M059J (cell line): ENCODE measurements at regions not wholly inside any gene's neighbourhood (a gene's known extent, or its start where the extent isn't known, plus 50 kb on each side); places are given as distances from the start of the nearest gene placed in this dataset.

Source experiments
- DNase-seq: peaks from one replicate; pipeline ENCODE4 v3.0.0-alpha.2; 2012; ENCODE audit warnings: low read depth

- no peak for DNase-seq
Measured at GRCh38 chr7:124423863-124424262, 341.7 kb downstream of the GPR37 start.

GRCh38 chr7:124422081-124422480, 343.5 kb downstream of the GPR37 start:
- no peak for DNase-seq

GRCh38 chr7:124420367-124420766, 345.2 kb downstream of the GPR37 start:
- no peak for DNase-seq

- no peak for DNase-seq
Measured at GRCh38 chr7:124413029-124413428, 352.6 kb downstream of the GPR37 start.

GRCh38 chr7:124412531-124412930, 353.1 kb downstream of the GPR37 start:
- no peak for DNase-seq

GRCh38 chr7:124411796-124412195, 353.8 kb downstream of the GPR37 start:
- DNase-seq = no peak

GRCh38 chr7:124403587-124403986, 362.0 kb downstream of the GPR37 start:
- no peak for DNase-seq

- DNase-seq = no peak
Measured at GRCh38 chr7:124403112-124403511, 362.5 kb downstream of the GPR37 start.

GRCh38 chr7:124399941-124400340, 365.7 kb downstream of the GPR37 start:
- DNase-seq = no peak

- no peak for DNase-seq
Measured at GRCh38 chr7:124398937-124399552, 366.2 kb upstream of the TMEM229A start.

- peak; percentile 26 for DNase-seq
Measured at GRCh38 chr7:124397134-124397533, 364.3 kb upstream of the TMEM229A start.

- DNase-seq = no peak
Measured at GRCh38 chr7:124390301-124390700, 357.4 kb upstream of the TMEM229A start.

- DNase-seq = no peak
Measured at GRCh38 chr7:124388751-124389150, 355.9 kb upstream of the TMEM229A start.

- no peak for DNase-seq
Measured at GRCh38 chr7:124387056-124387455, 354.2 kb upstream of the TMEM229A start.

- DNase-seq = no peak
Measured at GRCh38 chr7:124379296-124379695, 346.4 kb upstream of the TMEM229A start.

- no peak for DNase-seq
Measured at GRCh38 chr7:124376111-124376510, 343.2 kb upstream of the TMEM229A start.

GRCh38 chr7:124375391-124375790, 342.5 kb upstream of the TMEM229A start:
- DNase-seq = no peak

GRCh38 chr7:124369310-124369709, 336.4 kb upstream of the TMEM229A start:
- DNase-seq = no peak

GRCh38 chr7:124366118-124366517, 333.3 kb upstream of the TMEM229A start:
- no peak for DNase-seq

- no peak for DNase-seq
Measured at GRCh38 chr7:124364283-124364682, 331.4 kb upstream of the TMEM229A start.

- no peak for DNase-seq
Measured at GRCh38 chr7:124354201-124354600, 321.3 kb upstream of the TMEM229A start.

GRCh38 chr7:124351950-124352349, 319.1 kb upstream of the TMEM229A start:
- peak; percentile 4 for DNase-seq

- DNase-seq = no peak
Measured at GRCh38 chr7:124349443-124349842, 316.6 kb upstream of the TMEM229A start.

GRCh38 chr7:124338861-124339260, 306.0 kb upstream of the TMEM229A start:
- peak; percentile 14 for DNase-seq
